Kidney (tissue), 13 donors: ENCODE measurements at regions not wholly inside any gene's neighbourhood (a gene's known extent, or its start where the extent isn't known, plus 50 kb on each side); places are given as distances from the start of the nearest gene placed in this dataset.
"Not testable (repeated sequence)": the region's sequence is repeated elsewhere in the genome, so short reads cannot be mapped to it uniquely, and the experiment has no call there.

Experiments
- DNase-seq, 5 donors: peaks; one replicate each; pipeline ENCODE4 v3.0.0-alpha.2; 2013 to 2020
- FAIRE-seq: peaks from 2 replicates; lab custom pipeline; 2012; peaks lifted over from hg19 to GRCh38; lab: Jason Lieb, UNC
- H3K27ac ChIP-seq, 2 donors: one replicate each; pipeline ENCODE4 v1.7.0; 2013; ENCODE audit warnings: low read depth in 2 of 2, low read length in 2 of 2, inconsistent platforms in 1 of 2
- H3K27me3 ChIP-seq: one replicate; pipeline ENCODE4 v1.7.1; 2013; ENCODE audit warnings: low read length, inconsistent platforms; ENCODE audit not compliant: control insufficient read depth, insufficient read depth
- H3K36me3 ChIP-seq, 3 donors: one replicate each; pipeline versions ENCODE4 v1.7.0 to v1.7.1; 2013; ENCODE audit warnings: low read length in 3 of 3, control low read depth in 1 of 3, inconsistent platforms in 1 of 3; ENCODE audit not compliant: insufficient read depth in 3 of 3, control insufficient read depth in 2 of 3
- H3K4me1 ChIP-seq, 3 donors: one replicate each; pipeline versions ENCODE4 v1.7.0 to v1.7.1; 2013; ENCODE audit warnings: low read length in 3 of 3, inconsistent platforms in 1 of 3, low read depth in 1 of 3; ENCODE audit not compliant: control insufficient read depth in 2 of 3, insufficient read depth in 2 of 3
- H3K4me3 ChIP-seq, 3 donors: one replicate each; pipeline versions ENCODE4 v1.7.0 to v1.8.1; 2013; ENCODE audit warnings: low read length in 3 of 3, control low read depth in 1 of 3, inconsistent platforms in 1 of 3
- H3K9ac ChIP-seq, 3 donors: one replicate each; pipeline versions ENCODE4 v1.7.0 to v1.7.1; 2013; ENCODE audit warnings: low read length in 3 of 3, control low read depth in 1 of 3, inconsistent platforms in 1 of 3
- H3K9me3 ChIP-seq, 3 donors: one replicate each; pipeline versions ENCODE4 v1.7.0 to v1.7.1; 2013; ENCODE audit warnings: low read length in 3 of 3, control low read depth in 1 of 3, inconsistent platforms in 1 of 3; ENCODE audit not compliant: control insufficient read depth in 2 of 3, insufficient read depth in 1 of 3
- CTCF ChIP-seq: IDR thresholded peaks from 3 replicates; pipeline ENCODE4 v1.5.1; 2012; ENCODE audit warnings: mild to moderate bottlenecking, moderate library complexity, borderline replicate concordance; ENCODE audit not compliant: insufficient read depth; ENCODE audit errors: extremely low read depth
- intact Hi-C: fragments of 100-400 bp; cut with DNase I; formaldehyde crosslinking; loops from one replicate; pipeline ENCODE4 v1.11.1; 2022
- donor health status: control.
- donor health status: control.
- donor health status: control.
- donor health status: control.
- donor health status: control.
- donor health status: DM: yes; HTN: yes; CAD: no.
- donor health status: Normal renal cell carcinoma (clear cell type).

- Histone ChIP-seq H3K4me1 (no peaks in the 10 kb centered on the region), H3K27me3 (no peaks in the 10 kb centered on the region), H3K9me3 (no peaks in the 10 kb centered on the region), H3K4me3 (no peak overlapping the region), H3K27ac (no peak overlapping the region), H3K36me3 (no peaks in the 10 kb centered on the region), H3K9ac (no peak overlapping the region)
- no peak for TF ChIP-seq CTCF
- FAIRE-seq (no peak), DNase-seq (no peak)
- intact Hi-C loops = no loop called here
Measured at GRCh38 chr3:193157051-193157450, 84.0 kb upstream of the PLAAT1 start.

GRCh38 chr3:193165431-193166120, 75.4 kb upstream of the PLAAT1 start:
- intact Hi-C loops = no loop called here
- no peaks in the 10 kb centered on the region for H3K27me3 ChIP-seq

GRCh38 chr3:193168931-193169330, 72.1 kb upstream of the PLAAT1 start:
- Histone ChIP-seq H3K4me1 (no peaks in the 10 kb centered on the region), H3K36me3 (no peaks in the 10 kb centered on the region), H3K9me3 (no peaks in the 10 kb centered on the region), H3K27me3 (no peaks in the 10 kb centered on the region), H3K27ac (no peak overlapping the region), H3K4me3 (no peak overlapping the region), H3K9ac (no peak overlapping the region)
- no peak for DNase-seq
- TF ChIP-seq CTCF = no peak
- FAIRE-seq = no peak
- intact Hi-C loops = no loop called here

More at GRCh38 chr3:193165431-193166120, 75.4 kb upstream of the PLAAT1 start:
- FAIRE-seq (no peak), DNase-seq (no peak)
- Histone ChIP-seq H3K27ac (no peak overlapping the region), H3K9ac (no peak overlapping the region), H3K4me1 (no peaks in the 10 kb centered on the region), H3K4me3 (no peak overlapping the region), H3K9me3 (no peaks in the 10 kb centered on the region), H3K36me3 (no peaks in the 10 kb centered on the region)
- no peak for TF ChIP-seq CTCF

GRCh38 chr3:193174140-193174539, 66.9 kb upstream of the PLAAT1 start:
- FAIRE-seq (no peak), DNase-seq (no peak)
- Histone ChIP-seq H3K4me1 (no peaks in the 10 kb centered on the region), H3K9me3 (no peaks in the 10 kb centered on the region), H3K36me3 (no peaks in the 10 kb centered on the region), H3K27me3 (no peaks in the 10 kb centered on the region), H3K4me3 (no peak overlapping the region), H3K9ac (no peak overlapping the region), H3K27ac (no peak overlapping the region)
- intact Hi-C loops = no loop called here
- TF ChIP-seq CTCF = no peak

- DNase-seq, FAIRE-seq, H3K9me3 ChIP-seq, H3K4me3 ChIP-seq, H3K27me3 ChIP-seq, H3K4me1 ChIP-seq, H3K9ac ChIP-seq, H3K27ac ChIP-seq, intact Hi-C loops, H3K36me3 ChIP-seq: not testable (repeated sequence)
Measured at GRCh38 chr3:193179332-193180012, 61.5 kb upstream of the PLAAT1 start.
